HepG2 (cell line): ENCODE measurements at regions not wholly inside any gene's neighbourhood (a gene's known extent, or its start where the extent isn't known, plus 50 kb on each side); places are given as distances from the start of the nearest gene placed in this dataset.
A peak's percentile ranks its signal among the peaks of the same experiment; 100 is the strongest.

ENCODE experiments used
- CEBPG ChIP-seq: IDR thresholded peaks from 2 replicates; pipeline ENCODE4 v1.6.1; 2016
- ISL2 ChIP-seq: sonication (generic); formaldehyde crosslinking; IDR thresholded peaks from 2 replicates; pipeline ENCODE4 v1.5.0; 2020; ENCODE audit warnings: missing genetic modification reagents
- KAT2B ChIP-seq: fragments of 150-350 bp; IDR thresholded peaks from 2 replicates; pipeline ENCODE4 v1.6.1; 2014; ENCODE audit warnings: low read depth, low read length, borderline replicate concordance
- MIXL1 ChIP-seq: IDR thresholded peaks from 2 replicates; pipeline ENCODE4 v1.6.1; 2016
- NRL ChIP-seq: sonication (generic); formaldehyde crosslinking; IDR thresholded peaks from 2 replicates; pipeline ENCODE4 v1.5.0; 2020; ENCODE audit warnings: missing genetic modification reagents, mild to moderate bottlenecking, moderate library complexity, borderline replicate concordance
- PAXIP1 ChIP-seq: sonication (generic); formaldehyde crosslinking; conservative IDR thresholded peaks from 2 replicates; pipeline ENCODE4 v1.4.0; 2020; ENCODE audit warnings: mild to moderate bottlenecking, missing genetic modification reagents, moderate library complexity
- RARA ChIP-seq: IDR thresholded peaks from 2 replicates; pipeline ENCODE4 v1.6.1; 2016; ENCODE audit warnings: missing genetic modification reagents, missing compliant biosample characterization
- SOX13 ChIP-seq, 3 experiments: fragments of 450-650 bp in 1 of 3; sonication (generic) in 1 of 3; formaldehyde crosslinking in 1 of 3; IDR thresholded peaks in 2 of 3; conservative IDR thresholded peaks in 1 of 3; 2 replicates each; pipeline versions ENCODE4 v1.5.0 to v1.6.1; 2016 to 2020; ENCODE audit warnings: antibody characterized with exemption in 1 of 3, mild to moderate bottlenecking in 1 of 3, missing compliant biosample characterization in 1 of 3, missing genetic modification reagents in 1 of 3, moderate library complexity in 1 of 3
- TBP ChIP-seq: sonication (generic); formaldehyde crosslinking; IDR thresholded peaks from 2 replicates; pipeline ENCODE4 v1.5.0; 2020; ENCODE audit warnings: missing genetic modification reagents
- TCF7 ChIP-seq: sonication (generic); IDR thresholded peaks from 2 replicates; pipeline ENCODE4 v1.6.1; 2016; ENCODE audit warnings: antibody characterized with exemption, low read depth
- THAP11 ChIP-seq: IDR thresholded peaks from 2 replicates; pipeline ENCODE4 v1.6.1; 2016; ENCODE audit warnings: missing biosample characterization, missing genetic modification reagents
- ZNF251 ChIP-seq: sonication (generic); formaldehyde crosslinking; IDR thresholded peaks from 2 replicates; pipeline ENCODE4 v1.9.0; 2021; ENCODE audit warnings: mild to moderate bottlenecking, missing genetic modification reagents
- ZNF276 ChIP-seq: sonication (generic); formaldehyde crosslinking; IDR thresholded peaks from 2 replicates; pipeline ENCODE4 v1.4.0; 2020; ENCODE audit warnings: mild to moderate bottlenecking, low read depth, missing genetic modification reagents
- ZNF605 ChIP-seq: sonication (generic); formaldehyde crosslinking; IDR thresholded peaks from 2 replicates; pipeline ENCODE4 v1.8.0; 2022; ENCODE audit warnings: mild to moderate bottlenecking, missing genetic modification reagents
- ZNF609 ChIP-seq: sonication (generic); formaldehyde crosslinking; IDR thresholded peaks from 2 replicates; pipeline ENCODE4 v1.4.0; 2020; ENCODE audit warnings: mild to moderate bottlenecking, missing genetic modification reagents, borderline replicate concordance
- ZNF687 ChIP-seq: sonication (generic); formaldehyde crosslinking; IDR thresholded peaks from 2 replicates; pipeline ENCODE4 v1.5.1; 2020; ENCODE audit warnings: mild to moderate bottlenecking, missing genetic modification reagents, moderate library complexity

- no peak for TF ChIP-seq ZNF687
- peak; percentile 84 for TF ChIP-seq ISL2 (CRISPR knock-in tag)
- no peak for TF ChIP-seq NRL
- TF ChIP-seq KAT2B, result peak; percentile 97
- TF ChIP-seq PAXIP1 (CRISPR knock-in tag), result peak; percentile 47
- no peak for TF ChIP-seq TBP (CRISPR knock-in tag)
- peak; percentile 79; the same call in 1 of the 2 replicates for TF ChIP-seq TCF7
- no peak for TF ChIP-seq SOX13 (IDR thresholded peaks at IDR 0.05)
- TF ChIP-seq SOX13 (CRISPR knock-in tag; conservative IDR thresholded peaks at IDR 0.05 in 1 of 2, IDR thresholded peaks at IDR 0.05 in 1 of 2), result peak in 1 of 2 experiments; percentile 63; a peak in 1 of 4 replicates
- TF ChIP-seq MIXL1 (CRISPR knock-in tag), result peak; percentile 69; the same call in 1 of the 2 replicates
- no peak for TF ChIP-seq ZNF251 (CRISPR knock-in tag)
- peak; percentile 25; the same call in 1 of the 2 replicates for TF ChIP-seq ZNF609 (CRISPR knock-in tag)
- no peak for TF ChIP-seq CEBPG
- 0 out of 2 replicates have a peak, but pooled peaks have one; percentile 22 for TF ChIP-seq THAP11
- TF ChIP-seq ZNF276 (CRISPR knock-in tag), result no peak
- no peak for TF ChIP-seq RARA (CRISPR knock-in tag)
- no peak for TF ChIP-seq ZNF605 (CRISPR knock-in tag)
These were observed 1459.9 kb upstream of the ALCAM start (continued) for GRCh38 chr3:103906808-103907207.
